ENCODE measurements at regions not wholly inside any gene's neighbourhood (a gene's known extent, or its start where the extent isn't known, plus 50 kb on each side); places are given as distances from the start of the nearest gene placed in this dataset.

GRCh38 chr6:839201-839600 is 146.3 kb upstream of the EXOC2 start:
- TF ChIP-seq CTCF (IDR thresholded peaks at IDR 0.05; ENCODE audit: low read depth, low read length), result no peak
- no peak for TF ChIP-seq EZH2phosphoT487 (IDR thresholded peaks at IDR 0.05; ENCODE audit: low read depth)
- H2AFZ ChIP-seq (ENCODE audit: low read depth, low read length), result no peak overlapping the region
- no peaks in the 10 kb centered on the region for H3K4me1 ChIP-seq (ENCODE audit: low read length)
- no peaks in the 10 kb centered on the region for H3K36me3 ChIP-seq (replicated peaks; ENCODE audit: low read depth, low read length)
- H3K9ac ChIP-seq (ENCODE audit: low read length), result no peak overlapping the region
- H3K4me2 ChIP-seq (ENCODE audit: low read length), result no peak overlapping the region
- H3K27ac ChIP-seq (ENCODE audit: low read length), result no peak overlapping the region
- H3K4me3 ChIP-seq (ENCODE audit: low read length), result no peak overlapping the region
- no peaks in the 10 kb centered on the region for H3K79me2 ChIP-seq (ENCODE audit: low read length)
- no peaks in the 10 kb centered on the region for H4K20me1 ChIP-seq (ENCODE audit: insufficient read depth, low read length)
- H3K9me3 ChIP-seq (ENCODE audit: insufficient read depth, low read length), result no peaks in the 10 kb centered on the region
- H3K27me3 ChIP-seq (ENCODE audit: low read depth, low read length), result peaks cover 5% of the 10 kb centered on the region; the same call in 1 of the 2 replicates

- H4K20me1 ChIP-seq (ENCODE audit: insufficient read depth, low read length), result no peaks in the 10 kb centered on the region
- no peak overlapping the region for H3K27ac ChIP-seq (ENCODE audit: low read length)
- H3K9me3 ChIP-seq (ENCODE audit: insufficient read depth, low read length), result no peaks in the 10 kb centered on the region
- no peak overlapping the region for H3K4me3 ChIP-seq (ENCODE audit: low read length)
- TF ChIP-seq EZH2phosphoT487 (IDR thresholded peaks at IDR 0.05; ENCODE audit: low read depth), result no peak
- TF ChIP-seq CTCF (IDR thresholded peaks at IDR 0.05; ENCODE audit: low read depth, low read length), result no peak
- no peak overlapping the region for H3K9ac ChIP-seq (ENCODE audit: low read length)
- H3K79me2 ChIP-seq (ENCODE audit: low read length), result no peaks in the 10 kb centered on the region
- H3K4me1 ChIP-seq (ENCODE audit: low read length), result no peaks in the 10 kb centered on the region
- H3K27me3 ChIP-seq (ENCODE audit: low read depth, low read length), result peaks cover 5% of the 10 kb centered on the region; the same call in 1 of the 2 replicates
- H3K4me2 ChIP-seq (ENCODE audit: low read length), result no peak overlapping the region
- H2AFZ ChIP-seq (ENCODE audit: low read depth, low read length), result no peak overlapping the region
- H3K36me3 ChIP-seq (replicated peaks; ENCODE audit: low read depth, low read length), result no peaks in the 10 kb centered on the region
Observed at GRCh38 chr6:837380-837779, 144.4 kb upstream of the EXOC2 start.

GRCh38 chr6:836276-836853 is 143.4 kb upstream of the EXOC2 start:
- TF ChIP-seq CTCF (IDR thresholded peaks at IDR 0.05; ENCODE audit: low read depth, low read length) (no peak), EZH2phosphoT487 (IDR thresholded peaks at IDR 0.05; ENCODE audit: low read depth) (no peak)
- H3K79me2 ChIP-seq (ENCODE audit: low read length), result no peaks in the 10 kb centered on the region
- no peaks in the 10 kb centered on the region for H3K9me3 ChIP-seq (ENCODE audit: insufficient read depth, low read length)
- no peak overlapping the region for H3K27ac ChIP-seq (ENCODE audit: low read length)
- H3K4me2 ChIP-seq (ENCODE audit: low read length), result no peak overlapping the region
- H3K4me1 ChIP-seq (ENCODE audit: low read length), result no peaks in the 10 kb centered on the region
- peaks cover 5% of the 10 kb centered on the region; the same call in 1 of the 2 replicates for H3K27me3 ChIP-seq (ENCODE audit: low read depth, low read length)
- H3K4me3 ChIP-seq (ENCODE audit: low read length), result no peak overlapping the region
- H3K9ac ChIP-seq (ENCODE audit: low read length), result no peak overlapping the region
- no peaks in the 10 kb centered on the region for H3K36me3 ChIP-seq (replicated peaks; ENCODE audit: low read depth, low read length)
- H4K20me1 ChIP-seq (ENCODE audit: insufficient read depth, low read length), result no peaks in the 10 kb centered on the region
- H2AFZ ChIP-seq (ENCODE audit: low read depth, low read length), result no peak overlapping the region

- TF ChIP-seq CTCF (IDR thresholded peaks at IDR 0.05; ENCODE audit: low read depth, low read length) (no peak), EZH2phosphoT487 (IDR thresholded peaks at IDR 0.05; ENCODE audit: low read depth) (no peak)
- Histone ChIP-seq H3K36me3 (replicated peaks; ENCODE audit: low read depth, low read length) (no peaks in the 10 kb centered on the region), H3K27me3 (ENCODE audit: low read depth, low read length) (peaks cover 5% of the 10 kb centered on the region; the same call in 1 of the 2 replicates), H3K27ac (ENCODE audit: low read length) (no peak overlapping the region), H3K9me3 (ENCODE audit: insufficient read depth, low read length) (no peaks in the 10 kb centered on the region), H3K9ac (ENCODE audit: low read length) (no peak overlapping the region), H3K4me3 (ENCODE audit: low read length) (no peak overlapping the region), H4K20me1 (ENCODE audit: insufficient read depth, low read length) (no peaks in the 10 kb centered on the region), H3K79me2 (ENCODE audit: low read length) (no peaks in the 10 kb centered on the region), H2AFZ (ENCODE audit: low read depth, low read length) (no peak overlapping the region), H3K4me2 (ENCODE audit: low read length) (no peak overlapping the region), H3K4me1 (ENCODE audit: low read length) (no peaks in the 10 kb centered on the region)
Observed at GRCh38 chr6:835476-836160, 142.7 kb upstream of the EXOC2 start.
